ENCODE measurements at regions not wholly inside any gene's neighbourhood (a gene's known extent, or its start where the extent isn't known, plus 50 kb on each side); places are given as distances from the start of the nearest gene placed in this dataset.
"Not testable (repeated sequence)": the region's sequence is repeated elsewhere in the genome, so short reads cannot be mapped to it uniquely, and the experiment has no call there.

DNA sequence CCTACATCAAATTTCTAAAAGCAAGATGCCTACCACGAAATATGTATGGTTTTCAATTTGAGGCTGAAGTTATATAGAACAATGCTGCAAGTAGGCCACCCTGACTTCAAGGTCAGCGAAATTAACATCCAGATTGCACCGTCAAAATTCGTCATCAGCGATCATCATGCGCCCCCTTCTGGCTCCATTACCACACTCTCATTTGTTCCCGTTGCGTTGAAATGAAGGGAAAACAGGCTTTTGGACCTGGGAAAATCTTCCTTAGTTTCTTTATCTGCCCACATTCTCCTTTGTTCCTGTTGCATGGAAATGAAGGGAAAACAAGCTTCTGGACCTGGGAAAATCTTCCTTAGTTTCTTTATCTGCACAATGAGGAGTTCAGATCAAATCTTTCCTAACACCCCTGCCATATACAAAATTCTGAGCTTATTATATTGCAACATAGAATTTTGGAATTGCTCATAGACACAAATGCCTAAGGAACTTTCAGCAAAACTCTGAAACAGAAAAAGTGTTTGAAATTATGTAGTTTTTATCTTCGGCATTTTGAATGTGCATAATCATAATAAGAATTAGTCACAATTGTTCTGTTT lies 98.2 kb upstream of the PRKCQ start:
- peak; percentile 53 to 79 for DNase-seq
- TF ChIP-seq POLR2A (IDR thresholded peaks at IDR 0.05; ENCODE audit: low read length) (no peak), GATA1 (IDR thresholded peaks at IDR 0.05; ENCODE audit: low read depth, low read length) (no peak)

DNA sequence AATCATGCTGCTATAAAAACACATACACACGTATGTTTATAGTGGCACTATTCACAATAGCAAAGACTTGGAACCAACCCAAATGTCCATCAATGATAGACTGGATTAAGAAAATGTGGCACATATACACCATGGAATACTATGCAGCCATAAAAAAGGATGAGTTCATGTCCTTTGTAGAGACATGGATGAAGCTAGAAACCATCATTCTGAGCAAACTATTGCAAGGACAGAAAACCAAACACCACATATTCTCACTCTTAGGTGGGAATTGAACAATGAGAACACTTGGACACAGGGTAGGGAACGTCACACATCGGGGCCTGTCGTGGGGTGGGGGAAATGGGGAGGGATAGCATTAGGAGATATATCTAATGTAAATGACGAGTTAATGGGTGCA lies 97.1 kb upstream of the PRKCQ start:
- not testable (repeated sequence) for DNase-seq

DNA sequence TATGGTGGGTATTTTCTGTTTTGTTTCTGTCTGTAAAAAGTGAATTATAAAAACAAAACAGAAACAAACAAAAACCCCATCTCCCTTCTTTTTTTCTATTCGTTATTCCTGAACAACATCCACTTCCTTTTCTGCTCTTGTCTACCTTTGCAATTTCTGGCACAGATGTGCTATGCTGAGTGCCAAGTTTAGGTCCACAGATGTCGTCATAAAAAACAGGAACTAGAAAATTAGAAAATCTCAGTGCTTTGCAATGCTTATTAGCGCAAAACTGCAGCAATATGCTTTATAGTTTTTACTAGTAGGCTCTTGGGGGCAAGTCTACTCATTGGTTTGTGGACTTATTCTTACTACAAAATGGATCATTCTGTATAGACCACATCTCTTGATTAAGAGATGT lies 94.2 kb upstream of the PRKCQ start:
- DNase-seq, result no peak
- TF ChIP-seq GATA1 (IDR thresholded peaks at IDR 0.05; ENCODE audit: low read depth, low read length) (no peak), POLR2A (IDR thresholded peaks at IDR 0.05; ENCODE audit: low read length) (no peak)

DNA sequence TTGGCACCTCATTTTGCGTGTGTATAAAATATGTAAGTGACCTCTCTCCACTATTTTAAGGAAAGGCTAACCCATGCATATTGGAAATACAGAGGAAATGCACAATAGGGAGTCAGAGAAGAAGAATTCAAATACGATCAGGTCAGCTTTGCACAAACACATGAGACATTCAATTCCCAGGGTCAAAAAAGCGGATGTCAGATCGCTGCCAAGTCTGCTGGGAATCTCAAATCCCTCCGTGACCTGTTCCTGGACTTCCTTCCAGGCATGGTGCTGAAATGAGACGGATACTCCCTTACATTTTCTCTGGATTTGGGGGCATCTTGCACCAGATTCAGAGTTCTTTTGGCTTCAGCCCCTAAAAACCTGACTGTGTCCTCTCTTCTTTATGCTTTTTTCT lies 91.9 kb upstream of the PRKCQ start:
- TF ChIP-seq POLR2A (IDR thresholded peaks at IDR 0.05; ENCODE audit: low read length), result no peak
- no peak for TF ChIP-seq GATA1 (IDR thresholded peaks at IDR 0.05; ENCODE audit: low read depth, low read length)
- DNase-seq, result no peak

DNA sequence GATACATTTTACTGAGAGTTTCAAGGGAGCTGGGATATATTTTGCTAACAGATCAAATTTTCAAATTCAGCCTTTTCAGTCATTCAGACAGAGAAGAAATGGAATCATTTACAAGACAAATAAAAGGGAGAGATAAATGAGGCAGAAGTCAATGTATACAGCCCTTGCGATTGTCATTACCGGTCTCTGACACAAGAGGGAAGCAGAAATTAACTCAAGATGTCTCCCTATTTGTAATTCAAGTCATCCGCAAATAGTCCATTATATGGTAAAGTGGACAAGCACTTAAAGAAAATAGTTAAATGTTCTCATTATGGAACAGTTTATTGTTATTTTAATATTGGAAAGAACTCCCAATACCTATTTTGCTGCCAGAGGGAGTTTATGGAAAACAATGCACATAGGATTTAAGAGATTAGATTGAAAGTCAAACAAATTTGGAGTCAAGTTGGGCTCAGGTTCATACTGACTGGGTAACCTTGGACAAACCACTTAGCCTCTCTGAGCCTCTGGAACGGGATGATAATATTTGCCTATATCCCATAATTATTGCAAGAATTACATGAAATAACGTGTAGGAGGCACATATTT lies 89.3 kb upstream of the PRKCQ start:
- TF ChIP-seq GATA1 (IDR thresholded peaks at IDR 0.05; ENCODE audit: low read depth, low read length) (no peak), POLR2A (IDR thresholded peaks at IDR 0.05; ENCODE audit: low read length) (no peak)
- DNase-seq, result peak; percentile 32 to 50

DNA sequence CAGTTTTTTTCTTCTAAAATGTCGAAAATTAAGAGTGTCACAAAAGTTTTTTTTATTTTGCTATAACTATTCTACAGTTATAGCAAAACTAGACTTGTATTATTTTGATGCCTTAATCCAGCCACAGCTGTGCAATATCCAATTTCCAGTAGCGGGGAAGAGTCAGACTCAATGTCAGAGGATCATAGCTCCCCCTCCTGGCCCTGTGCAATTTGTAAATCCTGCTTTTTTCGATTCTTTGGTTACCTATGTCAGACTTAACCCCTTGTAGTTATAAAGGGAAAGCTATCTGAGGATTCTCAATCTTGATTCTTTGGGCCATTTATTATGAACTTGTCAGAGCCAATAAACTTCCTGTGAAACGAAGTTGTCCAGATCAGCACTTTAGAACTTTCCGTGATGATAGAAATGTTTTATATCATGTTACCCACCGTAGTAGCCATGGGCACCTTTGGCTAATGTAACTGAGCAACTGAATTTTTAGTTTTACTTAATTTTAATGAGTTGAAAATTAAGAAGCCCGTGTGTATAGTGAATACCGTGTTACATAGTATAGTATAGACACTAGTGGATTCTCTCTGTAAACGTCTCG lies 87.7 kb upstream of the PRKCQ start:
- DNase-seq, result peak; percentile 31 to 56
- TF ChIP-seq GATA1 (IDR thresholded peaks at IDR 0.05; ENCODE audit: low read depth, low read length) (no peak), POLR2A (IDR thresholded peaks at IDR 0.05; ENCODE audit: low read length) (no peak)

DNA sequence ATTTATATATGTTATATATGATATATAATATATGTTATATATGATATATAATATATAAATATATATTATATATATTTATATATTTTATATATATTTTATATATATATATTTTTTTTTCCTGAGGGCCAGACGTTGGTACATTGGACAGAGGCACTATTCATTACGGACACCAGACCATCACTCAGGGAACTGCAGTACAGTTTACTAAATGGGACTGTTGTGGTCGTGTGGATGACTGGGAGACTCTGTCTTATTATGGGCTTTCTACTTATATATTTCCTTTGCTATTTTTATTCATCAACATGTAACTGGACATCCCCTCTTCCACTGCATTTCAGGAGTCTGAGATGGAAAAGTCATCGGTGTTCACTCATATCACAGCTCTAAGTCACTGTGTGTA lies 87.1 kb upstream of the PRKCQ start:
- no peak for DNase-seq
- TF ChIP-seq GATA1 (IDR thresholded peaks at IDR 0.05; ENCODE audit: low read depth, low read length) (no peak), POLR2A (IDR thresholded peaks at IDR 0.05; ENCODE audit: low read length) (no peak)

DNA sequence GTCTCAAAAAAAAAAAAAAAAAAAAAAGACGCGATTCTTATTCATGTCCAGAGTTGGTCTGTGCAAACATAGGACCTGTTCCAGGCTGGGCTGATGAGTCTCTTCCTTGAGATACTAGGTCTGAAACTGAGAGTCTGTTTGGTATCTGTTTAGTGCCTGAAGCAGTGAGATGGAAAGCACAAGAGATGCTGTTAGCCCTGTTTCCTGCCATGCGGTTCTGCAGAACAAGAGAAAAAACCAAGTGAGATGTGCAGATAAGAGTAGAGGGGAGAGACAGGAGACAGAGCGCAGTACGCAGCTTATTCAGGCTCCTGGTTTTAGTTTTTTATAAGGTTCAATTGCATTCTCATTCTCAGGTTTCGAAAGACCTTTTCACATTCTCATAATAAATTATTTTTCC lies 85.8 kb upstream of the PRKCQ start:
- no peak for DNase-seq
- TF ChIP-seq POLR2A (IDR thresholded peaks at IDR 0.05; ENCODE audit: low read length), result no peak
- no peak for TF ChIP-seq GATA1 (IDR thresholded peaks at IDR 0.05; ENCODE audit: low read depth, low read length)

DNA sequence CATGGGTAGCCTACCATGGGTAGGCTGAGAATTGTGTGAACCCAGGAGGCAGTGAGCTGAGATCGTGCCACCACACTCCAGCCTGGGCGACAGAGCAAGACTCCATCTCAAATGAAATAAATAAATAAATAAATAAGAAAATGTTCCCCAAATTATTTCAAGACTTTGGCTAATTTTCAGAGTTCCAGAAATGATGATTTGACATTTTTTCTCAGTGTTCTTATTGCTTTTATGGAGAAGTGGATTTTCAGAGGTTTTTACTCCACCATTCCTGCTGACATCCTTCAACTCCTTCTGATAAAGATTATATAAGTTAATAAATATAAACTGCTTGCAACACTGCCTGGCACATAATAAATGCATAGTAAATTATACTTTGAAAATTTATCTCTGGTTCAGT lies 80.4 kb upstream of the PRKCQ start:
- no peak for DNase-seq
- TF ChIP-seq GATA1 (IDR thresholded peaks at IDR 0.05; ENCODE audit: low read depth, low read length) (no peak), POLR2A (IDR thresholded peaks at IDR 0.05; ENCODE audit: low read length) (no peak)

DNA sequence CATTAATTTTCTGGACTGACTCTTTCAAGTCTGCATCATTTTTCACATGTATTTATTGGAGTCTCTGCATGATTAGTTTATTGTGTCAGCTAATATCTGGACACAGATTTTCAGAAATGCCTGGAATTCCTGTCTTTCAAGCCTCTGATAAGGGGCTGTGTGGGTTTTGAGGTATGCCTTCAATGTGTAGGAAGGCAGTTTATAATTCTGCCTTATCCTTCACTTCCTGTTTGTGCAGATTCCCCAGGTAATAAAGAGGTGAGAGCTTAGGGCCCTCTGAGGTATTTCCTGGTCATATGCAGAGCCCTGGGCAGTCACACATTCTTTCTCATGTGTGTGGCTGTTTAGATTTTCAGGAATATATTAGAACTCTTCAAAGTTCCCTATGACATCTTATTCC lies 79.4 kb upstream of the PRKCQ start:
- no peak for DNase-seq
- TF ChIP-seq POLR2A (IDR thresholded peaks at IDR 0.05; ENCODE audit: low read length) (no peak), GATA1 (IDR thresholded peaks at IDR 0.05; ENCODE audit: low read depth, low read length) (no peak)

DNA sequence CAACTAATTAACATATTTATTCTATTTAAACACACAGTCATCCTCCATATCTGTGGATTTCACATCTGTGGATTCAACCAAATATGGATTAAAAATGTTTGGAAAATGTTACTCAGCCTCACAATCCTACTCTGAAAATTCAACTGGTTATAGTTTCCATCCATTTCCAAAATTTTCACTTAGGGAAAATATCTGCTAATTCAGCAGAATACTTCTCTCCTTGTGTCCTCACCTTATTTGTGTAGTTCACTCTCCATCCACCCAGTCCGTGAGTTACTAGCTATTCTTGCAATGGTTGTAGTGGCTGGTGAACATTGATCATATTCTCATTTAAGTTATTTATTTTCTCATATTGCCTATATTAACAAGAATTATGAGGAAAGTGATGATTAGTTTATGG lies 77.6 kb upstream of the PRKCQ start:
- no peak for DNase-seq
- TF ChIP-seq GATA1 (IDR thresholded peaks at IDR 0.05; ENCODE audit: low read depth, low read length), result no peak
- TF ChIP-seq POLR2A (IDR thresholded peaks at IDR 0.05; ENCODE audit: low read length), result no peak

DNA sequence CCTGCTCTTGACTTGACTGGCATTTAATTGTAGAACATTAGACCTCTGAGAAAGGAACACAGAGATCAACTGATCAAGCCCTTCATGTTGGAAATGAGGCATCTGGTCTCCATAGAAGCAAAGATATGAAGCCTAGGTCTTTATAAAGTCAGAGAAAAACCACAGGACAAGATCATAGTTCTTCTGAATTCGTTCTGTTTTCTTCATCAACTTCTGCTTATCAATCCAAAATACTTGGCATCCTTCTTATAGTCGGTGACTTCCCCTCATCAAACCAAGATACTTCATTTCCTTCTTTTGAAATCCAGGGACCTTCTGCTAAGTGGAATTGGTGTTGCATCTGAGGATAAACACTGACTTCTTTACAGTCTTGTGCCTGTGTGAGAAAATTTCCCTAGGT lies 77.1 kb upstream of the PRKCQ start:
- TF ChIP-seq GATA1 (IDR thresholded peaks at IDR 0.05; ENCODE audit: low read depth, low read length) (no peak), POLR2A (IDR thresholded peaks at IDR 0.05; ENCODE audit: low read length) (no peak)
- no peak for DNase-seq

DNA sequence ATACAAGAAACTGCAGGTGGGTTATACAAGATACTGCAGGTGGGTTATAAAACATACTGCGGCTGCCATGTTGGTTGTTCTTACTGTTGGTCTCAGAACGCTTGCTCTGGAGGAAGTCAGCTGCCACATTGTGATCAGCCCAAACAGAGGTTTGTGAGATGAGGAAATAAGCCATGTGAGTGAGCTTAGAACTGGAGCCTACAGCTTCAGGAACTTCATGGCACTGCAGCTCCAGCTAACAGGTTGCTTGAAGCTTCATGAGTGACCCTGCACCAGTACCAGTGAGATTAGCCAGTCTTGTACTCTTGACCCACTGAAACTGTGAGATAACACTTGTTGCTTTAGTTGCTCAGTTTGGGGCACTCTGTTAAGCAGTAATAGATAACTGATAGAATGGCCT lies 74.5 kb upstream of the PRKCQ start:
- peak in 1 of 2 experiments; percentile 28 for DNase-seq
- TF ChIP-seq GATA1 (IDR thresholded peaks at IDR 0.05; ENCODE audit: low read depth, low read length) (no peak), POLR2A (IDR thresholded peaks at IDR 0.05; ENCODE audit: low read length) (no peak)

DNA sequence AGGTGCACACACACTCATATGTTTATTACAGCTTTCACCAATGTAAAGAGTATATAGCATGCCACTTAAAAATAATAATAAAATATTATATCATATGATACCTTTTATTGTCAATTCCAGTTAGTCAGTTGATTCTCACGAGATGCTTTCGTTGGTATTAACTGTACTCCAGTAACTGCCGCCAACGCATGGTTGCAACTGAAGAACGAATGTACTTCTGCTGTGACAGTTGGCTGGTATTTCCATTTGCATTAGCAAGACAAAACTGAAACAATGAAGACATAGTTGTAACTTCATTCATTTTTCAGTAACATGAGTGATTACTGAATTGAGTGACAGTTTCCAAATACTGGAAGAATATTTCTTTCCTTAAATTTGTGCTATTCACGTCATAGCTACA lies 70.5 kb upstream of the PRKCQ start:
- TF ChIP-seq GATA1 (IDR thresholded peaks at IDR 0.05; ENCODE audit: low read depth, low read length) (no peak), POLR2A (IDR thresholded peaks at IDR 0.05; ENCODE audit: low read length) (no peak)
- DNase-seq, result no peak

DNA sequence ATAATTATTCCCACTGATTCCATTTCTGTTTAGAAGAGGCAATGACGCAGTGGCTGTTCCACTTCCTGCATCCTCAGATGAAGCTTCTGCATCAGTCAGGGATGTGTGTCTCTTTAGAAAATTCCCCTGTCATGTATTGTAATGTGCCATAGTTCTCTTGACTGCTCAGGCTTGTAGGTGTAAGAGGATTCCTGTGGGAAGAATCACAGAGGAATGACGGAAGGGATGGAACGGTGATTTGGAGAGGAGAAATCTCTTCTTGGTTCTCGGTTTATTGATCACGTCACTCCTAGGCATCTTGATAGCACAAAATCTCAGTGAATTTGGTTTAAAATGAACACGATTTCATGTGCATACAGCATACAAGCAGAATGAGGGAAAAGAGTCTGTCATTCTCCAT lies 69.8 kb upstream of the PRKCQ start:
- DNase-seq, result no peak
- no peak for TF ChIP-seq GATA1 (IDR thresholded peaks at IDR 0.05; ENCODE audit: low read depth, low read length)
- no peak for TF ChIP-seq POLR2A (IDR thresholded peaks at IDR 0.05; ENCODE audit: low read length)

Measured in erythroblast (primary cell).